Parathyroid adenoma (tissue), 2 donors: ENCODE measurements at regions not wholly inside any gene's neighbourhood (a gene's known extent, or its start where the extent isn't known, plus 50 kb on each side); places are given as distances from the start of the nearest gene placed in this dataset.
"Not testable (repeated sequence)": the region's sequence is repeated elsewhere in the genome, so short reads cannot be mapped to it uniquely, and the experiment has no call there.

Source experiments
- H2AFZ ChIP-seq: fragments of 300-600 bp; sonication (generic); one replicate; pipeline ENCODE4 v1.7.0; 2017; ENCODE audit warnings: antibody characterized with exemption, mild to moderate bottlenecking
- H3K27ac ChIP-seq: fragments of 300-600 bp; sonication (generic); one replicate; pipeline ENCODE4 v1.7.0; 2017
- H3K27me3 ChIP-seq: fragments of 300-600 bp; sonication (generic); one replicate; pipeline ENCODE4 v1.7.0; 2017; ENCODE audit warnings: low read length; ENCODE audit not compliant: control insufficient read depth, insufficient read depth
- H3K36me3 ChIP-seq: fragments of 300-600 bp; sonication (generic); one replicate; pipeline ENCODE4 v1.7.0; 2017; ENCODE audit warnings: low read length; ENCODE audit not compliant: control insufficient read depth, insufficient read depth
- H3K4me1 ChIP-seq: fragments of 300-600 bp; sonication (generic); one replicate; pipeline ENCODE4 v1.7.0; 2017; ENCODE audit warnings: control low read depth
- H3K4me2 ChIP-seq: fragments of 300-600 bp; sonication (generic); one replicate; pipeline ENCODE4 v1.7.0; 2017; ENCODE audit warnings: low read length
- H3K4me3 ChIP-seq: fragments of 300-600 bp; sonication (generic); one replicate; pipeline ENCODE4 v1.7.0; 2017; ENCODE audit warnings: low read depth, low read length
- H3K79me2 ChIP-seq: fragments of 300-600 bp; sonication (generic); one replicate; pipeline ENCODE4 v1.7.0; 2017; ENCODE audit warnings: control low read depth
- H3K9ac ChIP-seq: fragments of 300-600 bp; sonication (generic); one replicate; pipeline ENCODE4 v1.7.0; 2017; ENCODE audit warnings: mild to moderate bottlenecking
- H3K9me3 ChIP-seq: fragments of 300-600 bp; sonication (generic); one replicate; pipeline ENCODE4 v1.7.0; 2017; ENCODE audit warnings: low read length; ENCODE audit not compliant: control insufficient read depth
- TF ChIP-seq, protein P1 (sequence below): fragments of 300-600 bp; sonication (generic); IDR thresholded peaks from one replicate; pipeline ENCODE4 v1.7.0; 2017; ENCODE audit warnings: antibody characterized with exemption, mild to moderate bottlenecking
- donor health status: primary hyperparathyroidism.

DNA sequence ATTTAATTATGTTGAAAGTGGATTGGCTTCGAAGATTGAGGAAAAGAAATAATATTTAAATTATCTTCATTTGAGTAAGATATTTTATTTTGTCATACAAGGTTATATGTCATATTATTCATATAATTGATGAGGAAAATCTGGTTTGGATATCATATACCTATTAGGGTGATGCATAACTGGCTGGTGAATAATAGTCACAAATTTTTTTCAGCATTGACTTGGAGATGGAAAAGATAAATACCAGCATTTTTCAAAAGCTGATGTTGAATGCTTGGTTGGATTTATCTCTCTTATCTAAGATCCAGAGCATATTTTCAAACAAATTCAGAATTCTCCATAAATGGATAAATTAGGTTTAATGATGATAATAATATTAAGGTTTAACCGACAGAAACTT, 93.5 kb upstream of the SLIT2 start:
- H3K79me2 ChIP-seq = no peaks in the 10 kb centered on the region
- TF ChIP-seq, protein P1, sequence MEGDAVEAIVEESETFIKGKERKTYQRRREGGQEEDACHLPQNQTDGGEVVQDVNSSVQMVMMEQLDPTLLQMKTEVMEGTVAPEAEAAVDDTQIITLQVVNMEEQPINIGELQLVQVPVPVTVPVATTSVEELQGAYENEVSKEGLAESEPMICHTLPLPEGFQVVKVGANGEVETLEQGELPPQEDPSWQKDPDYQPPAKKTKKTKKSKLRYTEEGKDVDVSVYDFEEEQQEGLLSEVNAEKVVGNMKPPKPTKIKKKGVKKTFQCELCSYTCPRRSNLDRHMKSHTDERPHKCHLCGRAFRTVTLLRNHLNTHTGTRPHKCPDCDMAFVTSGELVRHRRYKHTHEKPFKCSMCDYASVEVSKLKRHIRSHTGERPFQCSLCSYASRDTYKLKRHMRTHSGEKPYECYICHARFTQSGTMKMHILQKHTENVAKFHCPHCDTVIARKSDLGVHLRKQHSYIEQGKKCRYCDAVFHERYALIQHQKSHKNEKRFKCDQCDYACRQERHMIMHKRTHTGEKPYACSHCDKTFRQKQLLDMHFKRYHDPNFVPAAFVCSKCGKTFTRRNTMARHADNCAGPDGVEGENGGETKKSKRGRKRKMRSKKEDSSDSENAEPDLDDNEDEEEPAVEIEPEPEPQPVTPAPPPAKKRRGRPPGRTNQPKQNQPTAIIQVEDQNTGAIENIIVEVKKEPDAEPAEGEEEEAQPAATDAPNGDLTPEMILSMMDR = no peak
- H3K4me1 ChIP-seq = no peaks in the 10 kb centered on the region
- no peaks in the 10 kb centered on the region for H3K27me3 ChIP-seq
- no peak overlapping the region for H2AFZ ChIP-seq
- H3K4me3 ChIP-seq = no peak overlapping the region
- H3K27ac ChIP-seq = no peak overlapping the region
- no peaks in the 10 kb centered on the region for H3K36me3 ChIP-seq
- H3K9ac ChIP-seq = no peak overlapping the region
- no peaks in the 10 kb centered on the region for H3K9me3 ChIP-seq
- H3K4me2 ChIP-seq = no peak overlapping the region

DNA sequence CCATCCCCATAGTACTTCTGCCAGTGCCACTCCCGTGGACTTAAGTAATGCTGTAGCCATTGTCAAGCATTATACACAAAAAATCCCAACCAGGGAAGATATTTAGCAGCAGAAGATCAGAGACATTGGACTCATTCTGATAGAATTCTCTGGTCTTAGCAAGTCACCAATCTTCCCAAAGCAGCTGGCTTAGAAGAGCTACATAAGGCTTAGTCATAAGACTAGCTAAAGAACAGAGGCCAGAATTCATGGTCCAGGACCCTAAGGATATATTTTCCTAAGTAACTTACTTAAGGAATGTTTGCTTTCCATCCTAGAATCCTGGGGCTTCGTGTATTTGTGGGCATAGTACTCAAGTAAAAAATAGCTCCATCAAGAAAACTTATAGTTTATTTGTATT, 100.3 kb upstream of the SLIT2 start:
- no peaks in the 10 kb centered on the region for H3K79me2 ChIP-seq
- no peaks in the 10 kb centered on the region for H3K27me3 ChIP-seq
- H3K36me3 ChIP-seq = no peaks in the 10 kb centered on the region
- H3K9me3 ChIP-seq = no peaks in the 10 kb centered on the region
- H3K4me1 ChIP-seq = no peaks in the 10 kb centered on the region
- H3K4me3 ChIP-seq = no peak overlapping the region
- no peak overlapping the region for H3K27ac ChIP-seq
- no peak overlapping the region for H3K4me2 ChIP-seq
- no peak overlapping the region for H2AFZ ChIP-seq
- TF ChIP-seq, protein P1 = no peak
- H3K9ac ChIP-seq = no peak overlapping the region

DNA sequence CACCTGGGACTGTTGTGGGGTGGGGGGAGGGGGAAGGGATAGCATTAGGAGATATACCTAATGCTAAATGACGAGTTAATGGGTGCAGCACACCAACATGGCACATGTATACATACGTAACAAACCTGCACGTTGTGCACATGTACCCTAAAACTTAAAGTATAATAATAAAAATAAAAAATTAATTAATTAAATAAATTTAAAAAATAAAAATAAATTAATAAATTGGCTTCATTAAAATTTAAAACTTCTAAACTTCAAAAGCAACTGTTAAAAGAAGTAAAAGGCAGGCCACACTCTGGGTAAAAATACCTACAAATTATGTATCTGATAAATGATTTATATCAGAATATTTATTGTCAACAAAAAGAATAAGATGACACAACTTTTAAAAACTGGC, 102.6 kb upstream of the SLIT2 start:
- not testable (repeated sequence) for H3K4me2 ChIP-seq, H3K9me3 ChIP-seq, H3K4me3 ChIP-seq, H3K79me2 ChIP-seq, H3K27me3 ChIP-seq, H3K4me1 ChIP-seq, H3K27ac ChIP-seq, H2AFZ ChIP-seq, H3K9ac ChIP-seq, H3K36me3 ChIP-seq

DNA sequence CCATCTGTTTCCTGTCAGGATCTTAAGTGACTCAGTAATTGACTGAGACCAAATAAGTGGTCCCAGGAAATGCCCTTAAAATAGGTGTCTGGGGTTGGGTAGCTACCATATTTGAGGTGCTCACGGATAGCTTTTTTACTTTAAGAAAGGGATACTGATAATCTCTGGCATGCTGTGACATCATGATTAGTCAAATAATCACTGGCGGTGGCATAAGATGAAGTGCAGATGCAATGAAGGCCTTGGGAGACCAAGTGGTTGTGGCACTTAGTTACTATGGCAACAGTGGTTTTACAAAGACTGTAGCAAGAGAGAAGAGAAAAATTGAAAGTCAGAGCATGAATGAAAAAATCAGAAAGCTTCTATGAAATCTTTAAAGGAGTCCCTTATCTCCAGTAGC, 114.5 kb upstream of the SLIT2 start:
- Histone ChIP-seq H3K9ac (no peak overlapping the region), H3K9me3 (no peaks in the 10 kb centered on the region), H3K4me1 (no peaks in the 10 kb centered on the region), H3K27ac (no peak overlapping the region), H3K36me3 (no peaks in the 10 kb centered on the region), H2AFZ (no peak overlapping the region), H3K4me2 (no peak overlapping the region), H3K27me3 (no peaks in the 10 kb centered on the region), H3K4me3 (no peak overlapping the region), H3K79me2 (no peaks in the 10 kb centered on the region)
- TF ChIP-seq, protein P1 = no peak

DNA sequence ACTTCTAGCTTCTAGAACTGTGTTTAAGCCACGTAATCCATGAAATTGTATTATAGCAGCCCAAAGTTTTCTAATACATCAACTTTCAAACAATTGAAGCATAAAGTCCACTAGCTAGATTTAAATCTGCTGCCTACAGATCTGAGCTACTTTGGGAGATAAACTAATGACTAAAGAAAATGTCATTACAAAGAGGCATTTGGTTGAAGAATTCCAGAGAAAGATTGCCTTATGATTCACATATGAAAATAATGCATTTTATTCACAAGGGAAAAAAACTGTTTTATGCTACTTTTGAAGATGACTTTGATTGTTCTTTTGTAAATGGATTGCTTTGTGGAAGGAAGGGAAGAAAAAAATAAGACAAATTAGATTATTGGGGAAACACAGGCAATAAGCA, 124.1 kb upstream of the SLIT2 start:
- Histone ChIP-seq H2AFZ (no peak overlapping the region), H3K27me3 (no peaks in the 10 kb centered on the region), H3K4me1 (no peaks in the 10 kb centered on the region), H3K9ac (no peak overlapping the region), H3K4me2 (no peak overlapping the region), H3K36me3 (no peaks in the 10 kb centered on the region), H3K27ac (no peak overlapping the region), H3K4me3 (no peak overlapping the region), H3K9me3 (no peaks in the 10 kb centered on the region), H3K79me2 (no peaks in the 10 kb centered on the region)
- TF ChIP-seq, protein P1 = no peak
